ENCODE measurements at regions not wholly inside any gene's neighbourhood (a gene's known extent, or its start where the extent isn't known, plus 50 kb on each side); places are given as distances from the start of the nearest gene placed in this dataset.

DNA sequence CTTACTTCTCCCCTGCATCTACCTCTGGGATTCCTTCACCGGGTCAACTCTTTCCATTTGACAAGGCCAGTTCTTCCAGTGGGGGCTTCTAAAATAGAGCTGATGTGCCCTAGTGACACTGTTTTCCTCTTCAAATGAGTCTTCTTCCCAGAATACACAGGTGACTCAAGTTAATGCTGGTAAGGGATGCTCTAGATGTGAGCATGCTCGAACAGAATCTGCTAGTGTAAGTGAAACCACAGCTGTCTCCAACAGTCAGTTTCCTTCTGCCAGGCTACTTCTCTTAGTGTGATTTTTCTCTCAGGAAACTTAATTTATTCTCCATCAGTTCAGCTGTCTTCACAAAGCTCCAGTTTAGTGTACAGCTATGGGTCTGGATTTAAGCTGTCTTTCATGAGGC, 194.9 kb upstream of the C1orf87 start:
- TF ChIP-seq GABPA (IDR thresholded peaks at IDR 0.05; ENCODE audit: low read depth) = no peak
- TF ChIP-seq, protein P1, sequence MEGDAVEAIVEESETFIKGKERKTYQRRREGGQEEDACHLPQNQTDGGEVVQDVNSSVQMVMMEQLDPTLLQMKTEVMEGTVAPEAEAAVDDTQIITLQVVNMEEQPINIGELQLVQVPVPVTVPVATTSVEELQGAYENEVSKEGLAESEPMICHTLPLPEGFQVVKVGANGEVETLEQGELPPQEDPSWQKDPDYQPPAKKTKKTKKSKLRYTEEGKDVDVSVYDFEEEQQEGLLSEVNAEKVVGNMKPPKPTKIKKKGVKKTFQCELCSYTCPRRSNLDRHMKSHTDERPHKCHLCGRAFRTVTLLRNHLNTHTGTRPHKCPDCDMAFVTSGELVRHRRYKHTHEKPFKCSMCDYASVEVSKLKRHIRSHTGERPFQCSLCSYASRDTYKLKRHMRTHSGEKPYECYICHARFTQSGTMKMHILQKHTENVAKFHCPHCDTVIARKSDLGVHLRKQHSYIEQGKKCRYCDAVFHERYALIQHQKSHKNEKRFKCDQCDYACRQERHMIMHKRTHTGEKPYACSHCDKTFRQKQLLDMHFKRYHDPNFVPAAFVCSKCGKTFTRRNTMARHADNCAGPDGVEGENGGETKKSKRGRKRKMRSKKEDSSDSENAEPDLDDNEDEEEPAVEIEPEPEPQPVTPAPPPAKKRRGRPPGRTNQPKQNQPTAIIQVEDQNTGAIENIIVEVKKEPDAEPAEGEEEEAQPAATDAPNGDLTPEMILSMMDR (IDR thresholded peaks at IDR 0.05; ENCODE audit: insufficient read depth, low read length) = no peak
- Histone ChIP-seq H3K27me3 (ENCODE audit: insufficient read depth, poor library complexity, severe bottlenecking) (peaks cover 3% of the 10 kb centered on the region), H3K27ac (replicated peaks) (no peak overlapping the region), H3K4me3 (replicated peaks; ENCODE audit: insufficient read depth, low read length) (no peak overlapping the region)
- no peak for DNase-seq (ENCODE audit: low read depth in 1 of 2, low spot score in 1 of 2)

DNA sequence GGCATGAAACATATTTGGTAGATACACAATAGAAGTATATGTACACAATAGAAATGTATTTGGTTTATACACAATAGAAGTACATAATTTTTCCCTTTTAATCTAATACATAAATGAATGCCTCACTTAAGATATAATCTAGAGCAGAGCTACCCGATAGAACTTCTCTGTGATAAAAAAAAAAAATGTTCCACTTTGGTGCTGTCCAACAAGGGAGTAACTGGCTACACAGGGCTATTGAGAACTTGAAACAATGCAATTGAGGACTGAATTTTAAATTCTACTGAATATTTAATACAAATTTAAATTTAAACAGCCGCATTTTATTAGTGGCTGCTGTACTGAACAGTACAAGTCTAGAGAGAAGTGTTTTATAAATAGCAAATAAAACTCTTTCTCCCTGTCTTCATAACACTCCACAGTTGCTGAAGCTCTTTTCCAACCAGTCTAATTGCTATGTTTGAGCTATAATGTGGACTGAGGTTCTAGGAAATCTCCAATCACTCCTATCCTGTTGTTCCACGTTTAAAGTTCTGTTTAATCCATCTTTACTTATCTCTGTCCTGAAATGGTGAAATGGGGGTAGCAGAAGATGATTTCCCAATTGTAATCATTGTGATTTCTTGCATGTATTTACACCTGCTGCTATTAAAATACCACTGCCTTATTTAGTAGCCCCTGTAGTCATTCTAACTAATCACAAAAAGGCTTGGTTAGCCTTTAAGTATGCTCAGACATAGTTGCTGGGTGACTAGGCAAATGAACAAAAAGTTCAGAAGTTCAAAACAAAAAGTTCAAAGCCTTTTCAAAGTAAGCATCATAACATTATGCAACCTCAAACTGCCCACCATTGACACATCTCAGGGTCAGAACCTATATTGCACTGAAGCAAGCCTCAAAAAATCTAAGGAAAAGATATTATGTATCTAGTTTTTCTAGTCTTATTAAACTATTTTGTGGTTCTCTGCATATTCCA, 192.3 kb upstream of the C1orf87 start:
- H3K27ac ChIP-seq (replicated peaks) = no peak overlapping the region
- TF ChIP-seq GABPA (IDR thresholded peaks at IDR 0.05; ENCODE audit: low read depth) (no peak), SPI1 (IDR thresholded peaks at IDR 0.05; ENCODE audit: borderline replicate concordance, low read depth) (no peak), REST (IDR thresholded peaks at IDR 0.05; ENCODE audit: insufficient replicate concordance, low read depth) (no peak), POLR2AphosphoS5 (IDR thresholded peaks at IDR 0.05; ENCODE audit: low read depth) (no peak)
- TF ChIP-seq, protein P1 (IDR thresholded peaks at IDR 0.05; ENCODE audit: insufficient read depth, low read length) = no peak
- peaks cover 2% of the 10 kb centered on the region for H3K27me3 ChIP-seq (ENCODE audit: insufficient read depth, poor library complexity, severe bottlenecking)
- no peak for DNase-seq (ENCODE audit: low read depth in 1 of 2, low spot score in 1 of 2)
- H3K4me3 ChIP-seq (replicated peaks; ENCODE audit: insufficient read depth, low read length) = no peak overlapping the region

DNA sequence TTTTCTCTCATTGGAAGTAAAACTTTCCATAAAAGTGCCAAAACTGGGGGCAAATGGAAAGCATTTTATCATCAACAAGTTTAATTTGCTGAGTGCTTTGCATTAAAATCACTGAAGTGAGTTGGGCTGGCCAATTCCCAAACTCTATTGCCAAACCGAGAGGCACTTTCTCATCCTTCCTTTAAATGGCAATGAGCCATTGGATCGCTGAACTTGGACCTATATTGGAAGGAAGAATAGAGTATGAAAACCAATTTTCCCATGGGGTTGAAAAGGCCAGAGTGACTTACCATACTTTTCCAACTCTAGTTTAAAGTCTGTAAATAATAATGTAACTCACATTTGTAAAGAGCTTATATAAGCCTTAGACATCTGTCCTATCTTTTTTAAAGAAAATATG, 189.1 kb upstream of the C1orf87 start:
- Histone ChIP-seq H3K27ac (replicated peaks) (no peak overlapping the region), H3K27me3 (ENCODE audit: insufficient read depth, poor library complexity, severe bottlenecking) (peaks cover 2% of the 10 kb centered on the region), H3K4me3 (replicated peaks; ENCODE audit: insufficient read depth, low read length) (no peak overlapping the region)
- TF ChIP-seq GABPA (IDR thresholded peaks at IDR 0.05; ENCODE audit: low read depth) (no peak), REST (IDR thresholded peaks at IDR 0.05; ENCODE audit: insufficient replicate concordance, low read depth) (no peak), POLR2AphosphoS5 (IDR thresholded peaks at IDR 0.05; ENCODE audit: low read depth) (no peak), SPI1 (IDR thresholded peaks at IDR 0.05; ENCODE audit: borderline replicate concordance, low read depth) (no peak)
- TF ChIP-seq, protein P1 (IDR thresholded peaks at IDR 0.05; ENCODE audit: insufficient read depth, low read length) = no peak
- no peak for DNase-seq (ENCODE audit: low read depth in 1 of 2, low spot score in 1 of 2)

Data from HL-60 (cell line).